Calu3 (cell line): ENCODE measurements at regions not wholly inside any gene's neighbourhood (a gene's known extent, or its start where the extent isn't known, plus 50 kb on each side); places are given as distances from the start of the nearest gene placed in this dataset.

ENCODE experiments used
- BruUV-seq: library from RNA; stranded (reverse); fragments of 400-500 nt; replicated peaks from 2 replicates; lab custom pipeline; 2021; lab: Mats Ljungman, UMichigan
- CTCF ChIA-PET: fragments of 300-600 bp; sonication (Branson Sonifier 250); formaldehyde crosslinking; loops from one replicate; lab custom pipeline; 2022; ENCODE audit warnings: antibody characterized with exemption; lab: Charles Lee
- DNase-seq: peaks from one replicate; pipeline ENCODE4 v3.0.0; 2022
- H3K27ac Mint-ChIP-seq: one replicate; pipeline ENCODE4 v1.8.0; 2022; ENCODE audit warnings: mixed read lengths; ENCODE audit not compliant: unreplicated experiment
- H3K27me3 Mint-ChIP-seq: one replicate; pipeline ENCODE4 v1.8.0; 2022; ENCODE audit warnings: mixed read lengths; ENCODE audit not compliant: unreplicated experiment
- H3K36me3 Mint-ChIP-seq: one replicate; pipeline ENCODE4 v1.8.0; 2022; ENCODE audit warnings: mild to moderate bottlenecking, moderate library complexity, mixed read lengths; ENCODE audit not compliant: insufficient read depth, unreplicated experiment
- H3K4me1 Mint-ChIP-seq: one replicate; pipeline ENCODE4 v1.8.0; 2022; ENCODE audit warnings: mild to moderate bottlenecking, low read depth, mixed read lengths; ENCODE audit not compliant: unreplicated experiment
- H3K4me3 Mint-ChIP-seq: one replicate; pipeline ENCODE4 v1.8.0; 2022; ENCODE audit warnings: mild to moderate bottlenecking, low read depth, moderate library complexity, mixed read lengths; ENCODE audit not compliant: unreplicated experiment
- H3K9me3 Mint-ChIP-seq: one replicate; pipeline ENCODE4 v1.8.0; 2022; ENCODE audit warnings: low read depth, mixed read lengths; ENCODE audit not compliant: unreplicated experiment
- CTCF ChIP-seq: fragments of 200-600 bp; IDR thresholded peaks from one replicate; pipeline ENCODE4 v1.8.0; 2022; ENCODE audit warnings: antibody characterized with exemption; ENCODE audit not compliant: unreplicated experiment
- intact Hi-C: fragments of 100-400 bp; cut with micrococcal nuclease; formaldehyde crosslinking; loops from one replicate; pipeline ENCODE4 v1.10.0; 2022; ENCODE audit not compliant: unreplicated experiment

- Mint-ChIP-seq H3K36me3 (no peaks in the 10 kb centered on the region), H3K27ac (no peak overlapping the region), H3K4me1 (no peaks in the 10 kb centered on the region), H3K4me3 (no peak overlapping the region), H3K27me3 (no peaks in the 10 kb centered on the region), H3K9me3 (no peaks in the 10 kb centered on the region)
- TF ChIP-seq CTCF: no peak
- intact Hi-C loops: no loop called here
- CTCF ChIA-PET: no interaction called here
- BruUV-seq: no TSS peak
- no peak for DNase-seq
Measured at GRCh38 chr3:188090620-188091309, 63.2 kb upstream of the LPP start.

GRCh38 chr3:188091746-188092145 lies 62.2 kb upstream of the LPP start:
- no peak for DNase-seq
- CTCF ChIA-PET: no interaction called here
- BruUV-seq: no TSS peak
- no peak overlapping the region for H3K27ac Mint-ChIP-seq
- H3K27me3 Mint-ChIP-seq: no peaks in the 10 kb centered on the region
- intact Hi-C loops: no loop called here
- no peak for TF ChIP-seq CTCF
- H3K36me3 Mint-ChIP-seq: no peaks in the 10 kb centered on the region
- no peaks in the 10 kb centered on the region for H3K4me1 Mint-ChIP-seq
- H3K9me3 Mint-ChIP-seq: no peaks in the 10 kb centered on the region
- no peak overlapping the region for H3K4me3 Mint-ChIP-seq

GRCh38 chr3:188092648-188093047 lies 61.3 kb upstream of the LPP start:
- H3K27ac Mint-ChIP-seq: no peak overlapping the region
- no peak overlapping the region for H3K4me3 Mint-ChIP-seq
- no peak for DNase-seq
- no peaks in the 10 kb centered on the region for H3K4me1 Mint-ChIP-seq
- no peaks in the 10 kb centered on the region for H3K9me3 Mint-ChIP-seq
- CTCF ChIA-PET: no interaction called here
- H3K36me3 Mint-ChIP-seq: no peaks in the 10 kb centered on the region
- TF ChIP-seq CTCF: no peak
- BruUV-seq: no TSS peak
- intact Hi-C loops: no loop called here
- no peaks in the 10 kb centered on the region for H3K27me3 Mint-ChIP-seq

GRCh38 chr3:188095431-188095830 lies 58.5 kb upstream of the LPP start:
- Mint-ChIP-seq H3K4me3 (no peak overlapping the region), H3K36me3 (no peaks in the 10 kb centered on the region), H3K9me3 (peaks cover 3% of the 10 kb centered on the region), H3K4me1 (no peaks in the 10 kb centered on the region), H3K27ac (no peak overlapping the region), H3K27me3 (no peaks in the 10 kb centered on the region)
- no peak for TF ChIP-seq CTCF
- BruUV-seq: no TSS peak
- DNase-seq: no peak
- CTCF ChIA-PET: no interaction called here
- intact Hi-C loops: no loop called here
